Cardiac muscle cell (in vitro differentiated cells and primary cell): ENCODE measurements at regions not wholly inside any gene's neighbourhood (a gene's known extent, or its start where the extent isn't known, plus 50 kb on each side); places are given as distances from the start of the nearest gene placed in this dataset.
"Not testable (repeated sequence)": the region's sequence is repeated elsewhere in the genome, so short reads cannot be mapped to it uniquely, and the experiment has no call there.

Source experiments
- DNase-seq, 2 donors: peaks; one replicate each; pipeline versions ENCODE4 v3.0.0 to v3.0.0-alpha.2; 2010 to 2017; ENCODE audit warnings: low read depth in 1 of 2, low spot score in 1 of 2
- H3K27ac ChIP-seq: fragments of 200-600 bp; sonication (generic); 2 replicates; pipeline ENCODE4 v1.5.1; 2016
- H3K27me3 ChIP-seq: fragments of 200-600 bp; sonication (generic); 2 replicates; pipeline ENCODE4 v1.6.0; 2016; ENCODE audit warnings: control low read depth
- H3K36me3 ChIP-seq: fragments of 200-600 bp; sonication (generic); 2 replicates; pipeline ENCODE4 v1.5.1; 2016; ENCODE audit warnings: control low read depth
- H3K4me1 ChIP-seq: fragments of 200-600 bp; sonication (generic); 2 replicates; pipeline ENCODE4 v1.8.1; 2017; ENCODE audit warnings: low read depth, mild to moderate bottlenecking, mixed run types
- H3K4me3 ChIP-seq: fragments of 200-600 bp; sonication (generic); 2 replicates; pipeline ENCODE4 v1.5.1; 2016; ENCODE audit warnings: mild to moderate bottlenecking
- H3K9me3 ChIP-seq: fragments of 200-600 bp; sonication (generic); 2 replicates; pipeline ENCODE4 v1.5.1; 2017; ENCODE audit warnings: low read depth, mild to moderate bottlenecking, control low read depth
- TF ChIP-seq, protein P1 (sequence below): IDR thresholded peaks from 2 replicates; pipeline ENCODE4 v1.5.1; 2012; ENCODE audit warnings: low read depth, mild to moderate bottlenecking, low read length

GRCh38 chr12:22810036-22810435 lies 185.1 kb downstream of the ETNK1 start:
- no peak for DNase-seq
- H3K36me3 ChIP-seq: no peaks in the 10 kb centered on the region
- H3K4me3 ChIP-seq: no peak overlapping the region
- TF ChIP-seq, protein P1, sequence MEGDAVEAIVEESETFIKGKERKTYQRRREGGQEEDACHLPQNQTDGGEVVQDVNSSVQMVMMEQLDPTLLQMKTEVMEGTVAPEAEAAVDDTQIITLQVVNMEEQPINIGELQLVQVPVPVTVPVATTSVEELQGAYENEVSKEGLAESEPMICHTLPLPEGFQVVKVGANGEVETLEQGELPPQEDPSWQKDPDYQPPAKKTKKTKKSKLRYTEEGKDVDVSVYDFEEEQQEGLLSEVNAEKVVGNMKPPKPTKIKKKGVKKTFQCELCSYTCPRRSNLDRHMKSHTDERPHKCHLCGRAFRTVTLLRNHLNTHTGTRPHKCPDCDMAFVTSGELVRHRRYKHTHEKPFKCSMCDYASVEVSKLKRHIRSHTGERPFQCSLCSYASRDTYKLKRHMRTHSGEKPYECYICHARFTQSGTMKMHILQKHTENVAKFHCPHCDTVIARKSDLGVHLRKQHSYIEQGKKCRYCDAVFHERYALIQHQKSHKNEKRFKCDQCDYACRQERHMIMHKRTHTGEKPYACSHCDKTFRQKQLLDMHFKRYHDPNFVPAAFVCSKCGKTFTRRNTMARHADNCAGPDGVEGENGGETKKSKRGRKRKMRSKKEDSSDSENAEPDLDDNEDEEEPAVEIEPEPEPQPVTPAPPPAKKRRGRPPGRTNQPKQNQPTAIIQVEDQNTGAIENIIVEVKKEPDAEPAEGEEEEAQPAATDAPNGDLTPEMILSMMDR: no peak
- no peaks in the 10 kb centered on the region for H3K9me3 ChIP-seq
- H3K4me1 ChIP-seq: no peaks in the 10 kb centered on the region
- H3K27ac ChIP-seq: no peak overlapping the region
- no peaks in the 10 kb centered on the region for H3K27me3 ChIP-seq

- no peaks in the 10 kb centered on the region for H3K4me1 ChIP-seq
- no peak overlapping the region for H3K4me3 ChIP-seq
- no peak overlapping the region for H3K27ac ChIP-seq
- H3K36me3 ChIP-seq: no peaks in the 10 kb centered on the region
- no peaks in the 10 kb centered on the region for H3K27me3 ChIP-seq
- no peaks in the 10 kb centered on the region for H3K9me3 ChIP-seq
- TF ChIP-seq, protein P1: no peak
- no peak for DNase-seq
These were observed 187.6 kb downstream of the ETNK1 start for GRCh38 chr12:22812531-22812930.

GRCh38 chr12:22821985-22822384 lies 197.0 kb downstream of the ETNK1 start:
- Histone ChIP-seq H3K27me3 (no peaks in the 10 kb centered on the region), H3K4me3 (no peak overlapping the region), H3K36me3 (no peaks in the 10 kb centered on the region), H3K27ac (no peak overlapping the region), H3K4me1 (no peaks in the 10 kb centered on the region), H3K9me3 (no peaks in the 10 kb centered on the region)
- no peak for DNase-seq
- TF ChIP-seq, protein P1: no peak

- H3K27ac ChIP-seq: no peak overlapping the region
- H3K4me1 ChIP-seq: no peaks in the 10 kb centered on the region
- no peak overlapping the region for H3K4me3 ChIP-seq
- no peaks in the 10 kb centered on the region for H3K9me3 ChIP-seq
- TF ChIP-seq, protein P1: no peak
- no peak for DNase-seq
- no peaks in the 10 kb centered on the region for H3K36me3 ChIP-seq
- no peaks in the 10 kb centered on the region for H3K27me3 ChIP-seq
These were observed 201.1 kb downstream of the ETNK1 start for GRCh38 chr12:22826026-22826425.

- DNase-seq, H3K27ac ChIP-seq, H3K4me1 ChIP-seq, H3K36me3 ChIP-seq, H3K27me3 ChIP-seq, H3K9me3 ChIP-seq, H3K4me3 ChIP-seq: not testable (repeated sequence)
These were observed 201.5 kb downstream of the ETNK1 start for GRCh38 chr12:22826446-22826981.

- H3K36me3 ChIP-seq: no peaks in the 10 kb centered on the region
- TF ChIP-seq, protein P1: no peak
- DNase-seq: no peak
- no peaks in the 10 kb centered on the region for H3K27me3 ChIP-seq
- no peak overlapping the region for H3K27ac ChIP-seq
- no peaks in the 10 kb centered on the region for H3K4me1 ChIP-seq
- no peak overlapping the region for H3K4me3 ChIP-seq
- no peaks in the 10 kb centered on the region for H3K9me3 ChIP-seq
These were observed 203.1 kb downstream of the ETNK1 start for GRCh38 chr12:22828066-22828465.
